ENCODE measurements at regions not wholly inside any gene's neighbourhood (a gene's known extent, or its start where the extent isn't known, plus 50 kb on each side); places are given as distances from the start of the nearest gene placed in this dataset.

DNA sequence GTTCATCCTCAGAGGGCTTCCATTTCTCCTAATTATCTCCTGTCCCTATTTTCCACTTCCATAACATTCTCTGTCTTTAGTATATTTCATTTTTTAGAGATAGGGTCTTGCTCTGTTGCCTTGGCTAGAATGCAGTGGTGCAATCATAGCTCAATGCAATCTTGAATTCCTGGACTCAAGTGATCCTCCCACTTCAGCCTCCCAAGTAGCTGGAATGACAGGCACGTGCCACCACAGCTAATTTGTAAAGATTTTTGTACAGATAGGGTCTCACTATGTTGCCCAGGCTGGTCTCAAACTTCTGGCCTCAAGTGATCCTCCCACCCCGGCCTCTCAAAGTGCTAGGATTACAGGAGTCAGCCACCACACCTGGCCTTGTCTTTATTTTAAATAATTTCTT lies 589.0 kb downstream of the ZEB2 start:
- Histone ChIP-seq H3K4me3 (no peak overlapping the region), H3K79me2 (ENCODE audit: low read depth) (no peaks in the 10 kb centered on the region), H3F3A (ENCODE audit: low read depth) (peaks cover 27% of the 10 kb centered on the region), H3K4me1 (peaks cover 54% of the 10 kb centered on the region), H3K9ac (no peak overlapping the region), H3K9me3 (ENCODE audit: low read depth) (no peaks in the 10 kb centered on the region), H3K27me3 (peaks cover under 1% of the 10 kb centered on the region), H3K27ac (no peak overlapping the region), H2AFZ (replicated peaks) (no peak overlapping the region), H4K20me1 (ENCODE audit: low read depth) (no peaks in the 10 kb centered on the region), H3K4me2 (no peak overlapping the region), H3K36me3 (no peaks in the 10 kb centered on the region)
- no peaks in the 10 kb centered on the region for H3K36me3 Mint-ChIP-seq
- H3K4me3 Mint-ChIP-seq: no peak overlapping the region
- H3K27ac Mint-ChIP-seq: no peak overlapping the region
- no peak for TF ChIP-seq EZH2 (IDR thresholded peaks at IDR 0.05)
- TF ChIP-seq, protein P1, sequence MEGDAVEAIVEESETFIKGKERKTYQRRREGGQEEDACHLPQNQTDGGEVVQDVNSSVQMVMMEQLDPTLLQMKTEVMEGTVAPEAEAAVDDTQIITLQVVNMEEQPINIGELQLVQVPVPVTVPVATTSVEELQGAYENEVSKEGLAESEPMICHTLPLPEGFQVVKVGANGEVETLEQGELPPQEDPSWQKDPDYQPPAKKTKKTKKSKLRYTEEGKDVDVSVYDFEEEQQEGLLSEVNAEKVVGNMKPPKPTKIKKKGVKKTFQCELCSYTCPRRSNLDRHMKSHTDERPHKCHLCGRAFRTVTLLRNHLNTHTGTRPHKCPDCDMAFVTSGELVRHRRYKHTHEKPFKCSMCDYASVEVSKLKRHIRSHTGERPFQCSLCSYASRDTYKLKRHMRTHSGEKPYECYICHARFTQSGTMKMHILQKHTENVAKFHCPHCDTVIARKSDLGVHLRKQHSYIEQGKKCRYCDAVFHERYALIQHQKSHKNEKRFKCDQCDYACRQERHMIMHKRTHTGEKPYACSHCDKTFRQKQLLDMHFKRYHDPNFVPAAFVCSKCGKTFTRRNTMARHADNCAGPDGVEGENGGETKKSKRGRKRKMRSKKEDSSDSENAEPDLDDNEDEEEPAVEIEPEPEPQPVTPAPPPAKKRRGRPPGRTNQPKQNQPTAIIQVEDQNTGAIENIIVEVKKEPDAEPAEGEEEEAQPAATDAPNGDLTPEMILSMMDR (IDR thresholded peaks at IDR 0.05): no peak
- no peak for TF ChIP-seq EZH2phosphoT487 (IDR thresholded peaks at IDR 0.05)
- H3K4me1 Mint-ChIP-seq: peaks cover 9% of the 10 kb centered on the region
- no peaks in the 10 kb centered on the region for H3K9me3 Mint-ChIP-seq
- DNase-seq (ENCODE audit: low spot score): no peak
- peaks cover 2% of the 10 kb centered on the region for H3K27me3 Mint-ChIP-seq (ENCODE audit: insufficient read depth, low read depth)

DNA sequence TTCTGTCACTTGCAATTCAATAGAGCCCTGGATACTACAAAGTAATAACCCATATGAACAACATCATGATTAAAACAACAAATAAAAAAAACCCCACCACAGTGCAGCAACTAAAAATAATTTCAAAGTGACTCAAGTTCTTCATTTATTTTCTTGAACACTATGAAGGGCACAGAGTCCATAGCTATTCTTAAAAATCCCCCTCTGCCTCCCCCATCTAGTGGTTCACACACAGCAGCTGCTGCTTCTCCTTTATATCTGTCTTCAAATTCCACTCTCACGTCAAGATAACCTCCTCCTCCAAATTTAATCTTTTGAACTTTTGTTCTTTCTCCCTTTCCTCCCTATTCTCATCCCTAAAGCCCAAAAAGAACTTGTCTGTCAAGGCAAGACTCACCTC lies 591.3 kb downstream of the ZEB2 start:
- Histone ChIP-seq H2AFZ (replicated peaks) (no peak overlapping the region), H3K4me3 (no peak overlapping the region), H3K79me2 (ENCODE audit: low read depth) (no peaks in the 10 kb centered on the region), H3K9ac (no peak overlapping the region), H3K4me1 (peaks cover 31% of the 10 kb centered on the region), H4K20me1 (ENCODE audit: low read depth) (no peaks in the 10 kb centered on the region), H3K36me3 (no peaks in the 10 kb centered on the region), H3F3A (ENCODE audit: low read depth) (peaks cover 10% of the 10 kb centered on the region), H3K27me3 (no peaks in the 10 kb centered on the region), H3K27ac (no peak overlapping the region), H3K9me3 (ENCODE audit: low read depth) (no peaks in the 10 kb centered on the region), H3K4me2 (no peak overlapping the region)
- TF ChIP-seq EZH2 (IDR thresholded peaks at IDR 0.05) (no peak), EZH2phosphoT487 (IDR thresholded peaks at IDR 0.05) (no peak)
- TF ChIP-seq, protein P1 (IDR thresholded peaks at IDR 0.05): no peak
- H3K27ac Mint-ChIP-seq: peak overlapping the region; percentile 17
- H3K36me3 Mint-ChIP-seq: no peaks in the 10 kb centered on the region
- H3K9me3 Mint-ChIP-seq: peaks cover 2% of the 10 kb centered on the region
- no peak overlapping the region for H3K4me3 Mint-ChIP-seq
- peaks cover 3% of the 10 kb centered on the region for H3K4me1 Mint-ChIP-seq
- peaks cover 2% of the 10 kb centered on the region for H3K27me3 Mint-ChIP-seq (ENCODE audit: insufficient read depth, low read depth)
- no peak for DNase-seq (ENCODE audit: low spot score)

DNA sequence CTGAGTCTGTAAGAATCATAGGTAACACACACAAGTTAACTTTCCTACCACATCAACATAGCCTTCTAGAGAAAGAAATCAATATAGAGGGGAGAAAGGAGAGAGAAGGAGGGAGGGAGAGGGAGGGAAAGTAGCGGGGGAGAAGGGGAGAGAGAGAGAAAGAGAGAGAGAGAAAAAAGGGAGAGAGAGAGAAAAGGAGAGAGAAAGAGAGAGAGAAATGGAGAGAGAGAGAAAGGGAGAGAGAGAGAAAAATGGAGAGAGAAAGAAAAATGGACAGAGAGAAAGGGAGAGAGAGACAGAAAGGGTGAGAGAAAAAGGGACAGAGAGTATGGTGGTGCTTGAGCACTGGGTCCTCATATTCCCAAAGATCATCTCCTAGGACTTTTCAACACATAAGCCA lies 591.7 kb downstream of the ZEB2 start:
- peaks cover 6% of the 10 kb centered on the region for H3F3A ChIP-seq (ENCODE audit: low read depth)
- no peaks in the 10 kb centered on the region for H3K27me3 ChIP-seq
- no peaks in the 10 kb centered on the region for H3K36me3 ChIP-seq
- Mint-ChIP-seq H3K27ac (no peak overlapping the region), H3K4me3 (no peak overlapping the region), H3K9me3 (peaks cover 2% of the 10 kb centered on the region), H3K36me3 (no peaks in the 10 kb centered on the region), H3K4me1 (peaks cover 3% of the 10 kb centered on the region), H3K27me3 (ENCODE audit: insufficient read depth, low read depth) (peaks cover 2% of the 10 kb centered on the region)
- H3K4me1 ChIP-seq: peaks cover 27% of the 10 kb centered on the region
- no peaks in the 10 kb centered on the region for H3K79me2 ChIP-seq (ENCODE audit: low read depth)
- H3K4me2 ChIP-seq: no peak overlapping the region
- no peak overlapping the region for H3K27ac ChIP-seq
- DNase-seq (ENCODE audit: low spot score): no peak
- no peak overlapping the region for H3K4me3 ChIP-seq
- TF ChIP-seq EZH2 (IDR thresholded peaks at IDR 0.05) (no peak), EZH2phosphoT487 (IDR thresholded peaks at IDR 0.05) (no peak)
- TF ChIP-seq, protein P1 (IDR thresholded peaks at IDR 0.05): no peak
- no peaks in the 10 kb centered on the region for H4K20me1 ChIP-seq (ENCODE audit: low read depth)
- no peak overlapping the region for H3K9ac ChIP-seq
- H2AFZ ChIP-seq (replicated peaks): no peak overlapping the region
- no peaks in the 10 kb centered on the region for H3K9me3 ChIP-seq (ENCODE audit: low read depth)

All from neural progenitor cell (in vitro differentiated cells).